GM10248 (cell line): ENCODE measurements at regions not wholly inside any gene's neighbourhood (a gene's known extent, or its start where the extent isn't known, plus 50 kb on each side); places are given as distances from the start of the nearest gene placed in this dataset.
A peak's percentile ranks its signal among the peaks of the same experiment; 100 is the strongest.

Experiments
- CTCF ChIA-PET: fragments of 300-600 bp; sonication (Branson Sonifier 250); formaldehyde crosslinking; extraction: SDS; loops from one replicate; lab custom pipeline; 2021; ENCODE audit warnings: antibody characterized with exemption; lab: Yijun Ruan, JAX
- POLR2A ChIA-PET: fragments of 350-650 bp; sonication (Branson Sonifier 250); formaldehyde crosslinking; extraction: SDS; loops from one replicate; lab custom pipeline; 2020; ENCODE audit warnings: antibody characterized with exemption; lab: Yijun Ruan, JAX
- DNase-seq: peaks from one replicate; pipeline ENCODE4 v3.0.0; 2012; ENCODE audit errors: extremely low spot score
- CTCF ChIP-seq: IDR thresholded peaks from 2 replicates; pipeline ENCODE4 v1.5.1; 2012; ENCODE audit warnings: mild to moderate bottlenecking, low read depth; ENCODE audit errors: extremely low read depth, missing control alignments, control extremely low read depth

GRCh38 chr5:174412374-174412773 lies 312.0 kb upstream of the MSX2 start:
- TF ChIP-seq CTCF: no peak
- ChIA-PET CTCF (no interaction called here), POLR2A (no interaction called here)
- no peak for DNase-seq

- no peak for TF ChIP-seq CTCF
- no peak for DNase-seq
- ChIA-PET CTCF (interaction anchor here (1.4 to 2.6 kb wide), 2 partner anchors 9 to 380 kb away, joined by 3 to 12 read pairs; no protein-coding TSS in a partner anchor), POLR2A (no interaction called here)
Observed at GRCh38 chr5:174412941-174413340, 311.4 kb upstream of the MSX2 start.

GRCh38 chr5:174413567-174414314 lies 310.6 kb upstream of the MSX2 start:
- no peak for DNase-seq
- ChIA-PET CTCF (interaction anchor here (1.4 to 2.6 kb wide), 3 partner anchors 9 to 507 kb away, joined by 3 to 12 read pairs (median 4); no protein-coding TSS in a partner anchor), POLR2A (no interaction called here)
- TF ChIP-seq CTCF: no peak

DNA sequence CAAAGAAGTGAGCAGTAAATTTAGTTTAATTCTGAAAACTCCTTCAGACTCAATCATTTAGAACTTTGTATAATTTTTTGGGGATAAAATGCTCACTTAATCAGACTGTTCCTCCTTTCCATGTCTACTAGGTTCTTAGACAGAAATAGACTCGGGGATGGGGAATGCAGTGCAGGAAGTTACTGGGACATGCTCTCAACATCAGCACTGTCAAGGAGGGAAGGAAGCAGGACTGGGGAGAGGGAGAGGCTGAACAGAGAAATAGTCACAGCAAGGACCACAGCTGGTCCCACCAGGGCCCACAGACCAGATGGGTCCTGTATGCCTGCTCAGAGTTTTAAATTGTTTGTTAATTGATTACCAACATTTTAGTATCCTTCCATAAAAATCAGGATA lies 310.1 kb upstream of the MSX2 start:
- DNase-seq: no peak
- no peak for TF ChIP-seq CTCF
- POLR2A ChIA-PET: no interaction called here
- CTCF ChIA-PET: interaction anchor here (1.4 to 2.6 kb wide), 3 partner anchors 8 to 506 kb away, joined by 3 to 12 read pairs (median 4); no protein-coding TSS in a partner anchor

DNA sequence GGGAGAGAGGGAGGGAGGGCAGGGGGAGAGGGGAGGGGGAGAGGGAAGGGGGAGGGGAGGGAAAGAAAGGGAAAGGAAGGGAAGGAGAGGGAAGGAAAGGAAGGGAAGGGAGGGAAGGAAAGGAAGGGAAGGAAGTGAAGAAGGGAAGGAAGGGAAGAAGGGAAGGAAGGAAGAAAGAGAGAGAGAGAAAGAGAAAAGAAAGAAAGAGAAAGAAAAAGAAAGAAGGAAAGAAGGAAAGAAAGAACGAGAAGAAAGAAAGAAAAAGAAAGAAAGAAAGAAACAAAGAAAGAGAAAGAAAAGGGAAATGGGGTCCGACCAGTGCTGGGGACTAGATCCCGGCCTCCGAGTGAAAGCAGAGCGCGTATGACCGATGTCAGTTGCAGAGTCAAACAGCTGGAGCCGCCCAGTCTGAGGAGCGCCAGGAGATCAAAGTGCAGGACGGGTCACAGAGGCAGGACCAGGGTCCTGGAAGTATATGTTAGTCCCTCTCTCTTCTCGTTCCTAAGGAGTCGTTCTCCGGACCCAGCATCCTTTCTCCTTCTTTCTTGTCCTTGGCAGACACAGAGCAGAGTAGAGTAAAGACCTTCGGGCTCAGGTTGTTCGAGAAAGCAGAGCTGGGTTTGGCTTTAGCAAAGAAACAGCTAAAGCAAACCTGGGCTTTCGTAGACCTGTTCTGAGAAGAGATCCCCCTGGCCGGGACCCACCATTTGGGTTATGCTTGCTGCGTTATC lies 305.4 kb upstream of the MSX2 start:
- ChIA-PET CTCF (interaction anchor here (0.8 to 5.0 kb wide), 20 partner anchors 9 to 871 kb away, joined by 3 to 61 read pairs (median 5); partner anchors contain the start of gene BOD1), POLR2A (no interaction called here)
- TF ChIP-seq CTCF: no peak
- no peak for DNase-seq

DNA sequence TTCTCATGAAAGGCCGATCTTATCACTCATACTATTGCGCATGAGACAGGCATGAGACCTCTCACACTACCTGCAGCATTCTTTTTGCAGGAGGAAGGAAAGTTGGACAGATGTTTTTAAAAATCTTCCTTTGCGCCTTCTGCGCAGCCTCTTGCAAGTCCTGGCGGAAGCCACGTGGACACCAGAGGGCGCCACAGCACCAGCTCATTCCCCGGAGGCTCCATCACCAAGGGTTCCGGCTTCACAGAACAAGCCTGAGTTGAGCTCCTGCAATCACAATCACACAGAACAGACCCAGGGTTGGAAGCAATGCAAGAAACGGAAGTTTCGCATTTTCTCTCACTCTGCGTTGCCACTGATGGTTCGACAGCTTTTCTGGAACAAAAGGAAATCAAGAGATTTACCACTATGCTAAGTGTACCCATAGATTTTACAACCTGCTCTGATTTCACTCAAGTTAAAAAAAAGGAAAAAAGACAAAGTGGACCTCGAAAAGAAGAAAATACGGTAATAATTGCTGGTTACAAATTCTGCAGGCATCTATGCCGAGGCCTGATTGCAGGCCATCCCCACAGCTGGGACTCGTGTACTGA lies 304.7 kb upstream of the MSX2 start:
- ChIA-PET POLR2A (no interaction called here), CTCF (interaction anchor here (0.6 to 5.0 kb wide), 24 partner anchors 10 to 872 kb away, joined by 3 to 61 read pairs (median 5); partner anchors contain the start of gene BOD1)
- peak; percentile 94 for TF ChIP-seq CTCF

More for the DNA sequence above, 304.7 kb upstream of the MSX2 start:
- DNase-seq: peak; percentile 73
